ENCODE measurements at regions not wholly inside any gene's neighbourhood (a gene's known extent, or its start where the extent isn't known, plus 50 kb on each side); places are given as distances from the start of the nearest gene placed in this dataset.

GRCh38 chr9:18182636-18183035 lies 291.3 kb upstream of the ADAMTSL1 start:
- TF ChIP-seq HMGA1 (CRISPR knock-in tag; conservative IDR thresholded peaks at IDR 0.05) (no peak), ZFP1 (CRISPR knock-in tag; IDR thresholded peaks at IDR 0.05) (no peak)

Measured in HepG2 (cell line).